GM18517 (cell line): ENCODE measurements at regions not wholly inside any gene's neighbourhood (a gene's known extent, or its start where the extent isn't known, plus 50 kb on each side); places are given as distances from the start of the nearest gene placed in this dataset.
"Not testable (repeated sequence)": the region's sequence is repeated elsewhere in the genome, so short reads cannot be mapped to it uniquely, and the experiment has no call there.

Experiments
- ATAC-seq: cut with Tn5 transposase; IDR thresholded peaks from one replicate; pipeline ENCODE4 v1.9.1; 2021; ENCODE audit warnings: mild to moderate bottlenecking, moderate library complexity; ENCODE audit not compliant: unreplicated experiment

DNA sequence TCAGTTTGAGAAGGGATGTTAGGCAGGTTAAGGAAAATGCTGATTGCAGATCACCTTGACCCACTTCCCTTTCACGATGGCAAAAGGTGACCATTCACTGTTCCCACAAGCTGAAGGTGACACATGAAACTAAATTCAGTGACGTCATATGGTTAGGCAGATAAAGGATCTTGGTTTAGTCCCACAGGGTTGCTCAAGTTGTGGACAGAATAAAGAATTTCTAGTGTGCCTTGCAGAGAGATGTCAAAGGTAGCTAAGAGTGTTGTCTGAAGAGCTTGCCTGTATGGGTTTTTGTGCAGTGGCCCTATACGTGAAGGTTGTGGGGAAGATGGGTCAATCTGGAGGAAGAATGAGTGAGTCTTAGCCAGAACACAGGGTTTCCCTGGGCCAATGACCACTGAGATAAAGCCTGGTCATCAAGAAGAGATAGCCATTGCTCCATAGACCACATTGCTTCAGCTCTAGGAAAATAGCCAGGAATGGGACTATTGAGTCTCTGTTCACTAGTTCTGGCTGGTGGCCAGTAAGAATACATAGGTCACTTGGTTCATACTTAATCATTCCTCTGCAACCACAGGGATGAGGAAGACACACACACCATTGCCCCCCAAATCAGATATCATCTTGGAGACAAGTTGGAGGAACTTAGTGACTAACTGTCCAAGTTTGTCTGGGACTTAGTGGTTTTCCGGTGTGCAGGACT is 148.5 kb upstream of the ATXN1 start:
- ATAC-seq, result no peak

DNA sequence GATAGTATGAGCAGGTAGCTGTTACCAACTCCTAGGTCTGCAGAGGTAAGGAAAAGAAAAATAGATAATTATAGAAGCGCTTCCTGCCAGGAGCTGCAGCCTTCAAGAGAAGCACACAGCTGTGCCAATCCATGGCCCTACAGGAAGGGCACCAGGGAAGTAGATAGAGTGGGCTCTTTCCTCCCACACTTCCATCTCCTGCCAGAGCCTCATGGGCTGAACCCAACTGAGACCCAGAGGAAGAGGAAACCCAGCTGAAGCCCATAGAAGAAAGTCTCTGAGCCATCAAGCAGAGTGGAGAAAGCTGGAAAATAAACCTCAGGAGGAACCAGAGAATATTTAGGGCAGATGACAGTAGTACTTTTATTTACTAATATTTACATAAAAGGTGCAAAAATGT is 146.7 kb upstream of the ATXN1 start:
- no peak for ATAC-seq

DNA sequence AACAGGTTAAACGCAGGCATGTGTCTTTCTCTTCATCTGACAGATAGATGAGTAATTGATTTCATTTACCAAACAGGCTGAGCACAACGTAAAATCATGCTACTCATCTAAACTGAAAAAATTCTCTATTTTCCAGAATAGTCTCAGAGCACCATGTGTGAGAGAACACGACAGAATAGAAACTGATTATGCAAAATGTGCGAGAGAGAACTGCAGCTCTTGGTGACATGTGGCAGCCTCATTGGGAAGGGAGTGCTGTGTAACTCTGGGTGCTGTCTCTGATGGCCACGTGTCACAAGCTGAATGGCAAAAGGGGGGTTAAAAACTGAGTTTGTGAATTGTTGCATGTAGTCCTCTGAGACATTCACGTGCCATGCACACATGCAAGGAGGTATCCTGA is 143.7 kb upstream of the ATXN1 start:
- ATAC-seq, result no peak

DNA sequence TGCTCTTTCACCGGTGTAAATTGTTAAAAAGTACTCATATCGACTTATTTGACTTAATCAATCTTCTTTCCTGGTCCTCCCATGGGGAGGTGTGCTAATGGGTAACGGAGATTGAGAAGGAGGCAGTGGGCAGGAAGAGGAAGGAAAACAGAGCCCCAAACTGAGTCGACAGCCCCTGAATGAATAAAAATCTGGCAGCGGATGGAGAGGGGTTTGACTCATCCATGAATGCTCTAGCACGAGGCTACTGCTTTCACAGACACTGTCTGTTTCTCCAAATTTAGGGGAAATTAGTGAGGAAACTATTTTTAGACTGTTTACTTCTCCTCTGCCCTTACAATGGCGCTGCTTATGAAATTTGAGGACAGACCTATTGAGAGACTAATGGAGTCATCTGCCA is 142.2 kb upstream of the ATXN1 start:
- no peak for ATAC-seq

DNA sequence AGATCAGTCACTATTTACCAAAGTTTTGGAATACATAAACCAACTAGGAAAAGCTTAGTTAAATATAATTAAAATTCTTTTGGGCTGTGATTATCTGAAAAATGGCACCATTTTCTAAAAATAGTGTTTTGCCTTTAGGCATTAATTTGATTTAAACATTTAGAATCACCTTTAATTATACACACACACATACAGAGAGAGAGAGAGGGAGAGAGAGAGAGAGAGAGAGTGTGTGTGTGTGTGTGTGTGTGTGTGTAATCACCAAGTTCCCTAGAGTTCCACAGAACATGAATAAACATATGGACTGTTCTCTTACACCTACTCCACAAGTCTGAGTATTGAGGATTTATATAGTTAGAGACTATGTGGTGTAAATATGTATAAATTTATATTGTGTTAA is 141.2 kb upstream of the ATXN1 start:
- no peak for ATAC-seq

DNA sequence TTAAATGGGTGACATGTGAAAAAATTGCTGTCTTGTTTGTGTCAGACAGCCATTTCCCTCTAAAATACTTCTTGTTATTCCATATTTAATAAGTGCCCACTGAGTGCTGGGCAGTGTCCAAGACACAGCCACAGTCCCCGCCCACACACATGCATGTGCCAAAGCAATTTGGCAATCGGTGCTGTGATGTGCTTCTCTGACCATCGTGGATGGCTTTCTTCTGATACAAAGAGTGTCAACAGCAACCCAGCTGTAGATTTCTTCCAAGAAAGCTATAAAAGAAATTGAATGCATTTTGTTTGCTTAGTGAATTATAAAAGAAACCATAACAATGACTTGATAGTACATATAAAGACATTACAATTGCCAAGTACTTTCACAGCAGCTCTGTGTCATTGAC is 140.5 kb upstream of the ATXN1 start:
- ATAC-seq, result no peak

DNA sequence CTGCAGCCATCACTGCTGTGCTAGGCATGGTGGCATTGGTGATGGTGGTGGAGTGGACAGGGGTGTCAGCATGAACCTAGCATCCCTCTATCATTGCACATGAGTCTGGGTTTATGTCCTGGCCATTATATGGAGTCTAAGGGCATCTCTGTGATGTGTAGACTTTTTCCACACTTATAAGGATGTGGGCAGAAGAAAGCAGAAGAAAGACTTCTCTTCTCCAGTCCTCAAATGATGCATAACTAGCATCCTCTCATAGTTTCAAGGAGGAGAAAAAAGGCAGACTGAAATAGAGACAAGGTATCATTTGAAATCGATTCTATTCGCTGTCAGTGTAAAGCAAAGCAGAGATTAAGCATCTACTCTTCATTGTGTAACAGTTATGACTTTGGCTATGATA is 140.0 kb upstream of the ATXN1 start:
- ATAC-seq, result no peak

DNA sequence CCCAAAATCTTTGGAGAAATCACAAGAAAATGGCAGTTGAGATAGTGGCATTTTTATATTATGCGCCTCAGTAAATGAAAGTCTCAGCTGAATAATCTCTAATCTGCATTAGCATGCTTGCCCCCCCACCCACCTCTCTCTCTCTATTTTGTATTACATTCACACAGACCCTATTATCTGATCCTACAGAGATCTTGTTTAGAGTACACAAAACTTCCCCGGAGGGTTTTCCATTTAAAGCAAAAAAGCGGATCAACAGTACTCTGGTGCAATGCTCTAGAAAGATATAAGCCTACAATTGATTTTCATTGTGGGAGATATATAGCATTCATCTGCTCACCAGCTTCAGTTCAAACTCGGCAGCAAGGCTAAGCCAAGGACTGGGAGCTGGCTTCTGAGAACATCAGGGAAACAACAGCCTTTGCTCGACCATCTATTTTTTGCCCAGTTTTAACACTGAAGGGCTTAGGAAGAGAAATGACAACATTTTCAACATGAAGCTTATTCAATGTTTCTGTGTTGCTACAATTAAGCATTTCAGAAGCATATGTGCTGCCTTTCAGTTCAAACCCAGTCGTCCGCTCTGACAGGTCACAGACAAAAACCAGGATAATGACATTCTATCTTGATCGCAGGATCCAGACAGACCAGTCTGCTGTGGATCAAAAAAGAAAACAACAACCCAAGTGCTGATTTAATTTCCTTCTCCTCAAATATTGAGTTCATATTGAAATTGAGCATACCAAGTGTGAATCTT is 137.6 kb upstream of the ATXN1 start:
- no peak for ATAC-seq

DNA sequence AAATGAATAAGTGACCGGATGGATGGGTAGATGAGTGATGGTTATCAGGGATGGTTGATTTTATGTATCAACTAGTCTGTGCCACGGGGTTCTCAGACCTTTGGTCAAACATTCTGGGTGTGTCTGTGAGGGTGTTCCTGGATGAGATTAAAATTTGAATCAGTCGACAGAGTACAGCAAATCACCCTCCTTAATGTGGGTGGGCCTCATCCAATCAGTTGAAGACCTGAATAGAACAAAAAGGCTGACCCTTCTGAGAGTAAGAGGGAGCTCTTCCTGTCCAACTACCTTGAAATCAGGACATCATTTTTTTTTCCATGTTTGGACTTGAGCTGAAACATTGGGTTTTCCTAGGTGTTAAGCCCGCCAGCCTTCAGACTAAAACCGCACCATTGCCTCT is 136.4 kb upstream of the ATXN1 start:
- ATAC-seq, result no peak

DNA sequence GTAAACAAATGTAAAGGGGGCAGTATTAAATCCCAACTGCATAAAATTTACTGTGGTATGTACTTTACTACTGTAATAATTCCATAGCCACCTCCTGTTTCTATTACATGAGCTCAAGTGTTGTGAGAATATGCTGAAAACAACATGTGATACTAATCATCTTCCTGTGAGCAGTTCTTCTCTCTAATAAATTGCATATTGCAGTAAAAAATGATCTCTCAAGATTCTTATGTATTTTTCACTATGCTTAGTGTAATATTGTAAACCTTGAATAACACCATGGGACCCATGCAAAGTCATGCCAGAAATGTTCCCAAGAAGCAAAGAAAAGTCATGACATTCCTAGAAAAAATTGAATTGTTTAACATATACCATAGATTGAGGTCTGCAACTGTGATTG is 133.0 kb upstream of the ATXN1 start:
- no peak for ATAC-seq

DNA sequence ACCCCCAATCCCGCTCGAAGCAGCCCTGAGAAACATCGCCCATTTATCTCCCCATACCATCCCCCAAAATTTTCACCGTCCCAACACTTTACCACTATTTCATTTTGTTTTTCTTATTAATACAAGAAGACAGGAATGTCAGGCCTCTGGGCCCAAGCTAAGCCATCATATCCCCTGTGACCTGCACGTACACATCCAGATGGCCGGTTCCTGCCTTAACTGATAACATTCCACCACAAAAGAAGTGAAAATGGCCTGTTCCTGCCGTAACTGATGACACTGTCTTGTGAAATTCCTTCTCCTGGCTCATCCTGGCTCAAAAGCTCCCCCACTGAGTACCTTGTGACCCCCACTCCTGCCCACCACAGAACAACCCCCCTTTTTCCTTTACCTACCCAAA is 129.8 kb upstream of the ATXN1 start:
- ATAC-seq, result not testable (repeated sequence)

DNA sequence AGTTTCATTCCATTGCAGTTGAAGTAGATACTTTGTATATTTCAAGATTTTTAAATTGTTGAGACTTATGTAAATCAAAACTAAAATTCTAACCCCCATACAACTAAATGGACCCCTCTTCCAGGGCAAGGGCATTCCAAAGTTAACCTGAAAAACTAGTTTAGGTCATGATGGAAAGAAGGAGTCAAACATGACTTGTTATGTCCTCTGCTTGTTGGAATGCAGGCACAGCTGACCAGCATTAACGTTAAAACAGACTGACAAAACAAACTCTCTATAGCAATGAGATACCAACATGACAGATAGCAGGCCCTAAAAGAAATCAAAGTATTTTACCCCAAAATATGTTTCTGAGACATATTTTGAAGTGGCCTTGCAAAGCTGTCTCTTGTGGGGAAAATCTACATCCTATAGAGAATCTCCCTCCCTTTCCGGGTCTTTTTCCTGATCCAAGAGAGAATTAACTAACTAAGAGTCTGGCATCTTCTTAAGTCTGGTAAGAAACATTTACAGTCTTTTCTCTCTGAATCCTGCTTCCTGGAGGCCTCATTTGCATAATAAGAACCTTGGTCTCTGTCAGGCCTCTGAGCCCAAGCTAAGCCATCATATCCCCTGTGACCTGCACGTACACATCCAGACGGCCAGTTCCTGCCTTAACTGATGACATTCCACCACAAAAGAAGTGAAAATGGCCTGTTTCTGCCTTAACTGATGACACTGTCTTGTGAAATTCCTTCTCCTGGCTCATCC is 124.3 kb upstream of the ATXN1 start:
- no peak for ATAC-seq

DNA sequence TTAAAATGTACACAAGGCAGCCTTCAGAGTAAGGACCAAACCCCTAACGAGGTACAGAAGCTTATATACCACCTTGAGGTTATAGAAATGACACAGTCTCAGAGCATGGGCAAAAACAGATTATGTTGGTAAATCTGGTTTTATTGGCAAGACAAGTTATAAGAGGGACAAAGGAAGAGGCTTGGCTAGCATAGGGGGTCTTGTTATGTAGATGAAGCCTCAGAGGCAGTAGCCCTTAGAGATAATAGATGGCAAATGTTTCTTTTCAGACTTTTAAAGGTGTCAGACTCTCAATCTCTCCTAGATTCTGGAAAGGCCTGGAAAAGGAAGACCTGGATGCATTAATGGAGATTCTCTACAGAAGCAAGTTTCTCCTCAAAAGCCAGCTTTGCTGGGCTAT is 123.3 kb upstream of the ATXN1 start:
- ATAC-seq, result no peak

DNA sequence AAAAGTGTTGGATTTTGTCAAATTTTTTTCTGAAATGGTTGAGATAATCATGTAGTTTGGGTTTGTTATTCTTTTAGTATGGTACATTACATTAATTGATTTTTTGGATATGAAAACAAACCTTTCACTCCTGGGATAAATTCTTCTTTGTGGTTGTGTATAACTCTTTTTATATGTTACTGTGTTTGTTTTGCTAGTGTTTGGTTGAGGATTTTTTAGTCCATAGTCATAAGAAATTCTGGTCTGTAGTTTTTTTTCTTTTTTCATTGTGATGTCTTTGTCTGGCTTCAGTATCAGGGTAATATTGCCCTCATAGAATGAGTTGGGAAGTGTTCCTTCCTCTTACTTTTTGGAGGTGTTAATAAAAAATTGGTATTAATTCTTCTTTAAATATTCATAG is 122.2 kb upstream of the ATXN1 start:
- ATAC-seq, result no peak

DNA sequence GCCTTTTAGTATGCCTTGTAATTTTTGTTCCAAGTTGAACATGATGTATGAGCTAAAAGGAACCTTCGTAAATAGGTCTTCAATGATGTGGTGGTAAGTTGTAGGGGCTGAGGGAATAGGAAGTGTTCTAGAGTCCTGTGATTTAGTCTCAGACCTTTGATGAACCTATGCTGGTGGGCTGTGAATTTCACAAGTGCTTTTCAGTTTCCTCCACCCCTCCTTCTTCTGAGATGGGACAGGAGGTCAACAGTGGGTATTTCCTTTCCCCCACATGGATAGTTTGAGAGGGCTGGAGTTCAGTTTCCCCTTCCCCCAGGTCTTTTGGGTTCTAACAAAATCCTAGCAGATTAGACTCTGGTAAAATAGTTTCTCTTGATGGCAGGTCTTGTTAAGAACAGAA is 121.0 kb upstream of the ATXN1 start:
- ATAC-seq, result no peak

DNA sequence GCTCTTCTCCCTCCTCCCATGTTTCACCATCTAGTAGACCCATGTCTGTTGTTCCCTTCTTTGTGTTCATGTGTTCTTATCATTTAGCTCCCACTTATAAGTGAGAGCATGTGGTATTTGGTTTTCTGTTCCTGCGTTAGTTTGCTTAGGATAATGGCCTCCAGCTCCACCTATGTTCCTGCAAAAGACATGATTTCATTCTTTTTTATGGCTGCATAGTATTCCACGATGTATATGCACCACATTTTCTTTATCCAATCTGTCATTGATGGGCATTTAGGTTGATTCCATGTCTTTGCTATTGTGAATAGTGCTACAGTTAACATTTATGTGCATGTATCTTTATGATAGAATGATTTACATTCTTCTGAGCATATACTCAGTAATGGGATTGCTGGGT is 115.6 kb upstream of the ATXN1 start:
- not testable (repeated sequence) for ATAC-seq

DNA sequence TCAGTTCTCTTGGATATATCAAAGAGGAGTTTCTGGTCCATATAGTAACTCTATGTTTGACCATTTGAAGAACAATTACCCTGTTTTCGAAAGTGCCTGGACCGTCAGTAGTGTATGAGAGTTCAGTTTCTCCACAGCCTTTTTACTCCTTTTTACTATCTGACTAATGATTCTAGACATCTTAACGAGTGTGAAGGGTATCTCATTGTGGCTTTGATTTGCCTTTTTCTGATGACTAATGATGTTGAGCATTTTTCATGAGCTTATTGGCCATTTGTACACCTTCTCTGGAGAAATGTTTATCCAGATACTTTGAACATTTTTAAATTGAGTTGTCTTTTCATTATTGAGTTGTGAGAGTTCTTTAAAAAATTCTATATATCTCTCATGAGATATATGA is 114.9 kb upstream of the ATXN1 start:
- ATAC-seq, result no peak

DNA sequence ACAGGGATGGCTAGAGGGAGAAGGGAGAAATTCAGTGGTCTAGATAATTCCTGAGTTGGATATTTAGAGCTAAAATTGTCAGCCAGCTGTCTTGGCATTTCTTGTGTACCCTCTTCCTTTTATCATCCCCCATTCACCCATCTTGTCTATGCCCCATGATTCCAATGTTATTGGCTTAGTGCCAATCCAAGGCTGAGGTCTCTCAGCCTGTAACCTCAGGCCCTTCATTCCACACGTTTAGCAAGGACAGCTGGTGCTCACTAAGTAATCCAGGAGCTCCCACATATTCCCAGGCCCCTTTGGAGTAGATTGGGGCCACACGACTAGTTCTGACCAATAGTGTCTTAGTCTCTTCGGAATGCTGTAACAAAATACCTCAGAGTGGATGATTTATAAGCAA is 112.4 kb upstream of the ATXN1 start:
- no peak for ATAC-seq

DNA sequence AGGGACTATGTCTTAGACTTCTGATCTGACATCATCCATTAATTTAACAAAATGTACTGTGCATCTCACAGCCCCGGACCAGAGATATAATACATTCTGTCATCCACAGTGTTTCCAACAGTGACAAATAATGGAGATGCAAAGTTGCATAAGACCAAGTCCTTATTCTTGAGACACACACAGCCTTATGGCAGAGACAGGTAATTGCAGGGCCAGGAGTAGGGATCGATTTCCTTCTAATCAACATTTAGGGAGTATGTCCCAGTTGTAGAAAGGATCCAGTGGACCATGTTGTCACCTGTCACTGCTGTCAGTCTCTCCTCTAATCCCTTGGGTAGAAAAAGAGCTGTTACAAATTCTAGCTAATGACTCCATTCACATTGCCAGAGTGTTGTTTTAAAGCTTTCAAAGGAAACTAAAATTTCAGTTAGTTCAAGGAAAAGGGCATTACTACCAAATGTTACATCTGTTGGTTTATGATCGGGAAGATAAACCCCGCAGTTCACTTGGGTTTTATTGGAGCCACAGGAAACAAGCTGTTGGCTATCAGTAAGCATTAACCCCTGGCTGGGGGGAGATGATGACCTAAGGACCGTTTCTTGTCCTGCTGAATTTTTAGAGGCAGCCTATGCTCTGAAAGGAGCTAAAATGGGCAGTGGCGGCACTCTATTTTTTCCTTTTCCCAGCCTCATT is 111.4 kb upstream of the ATXN1 start:
- no peak for ATAC-seq

DNA sequence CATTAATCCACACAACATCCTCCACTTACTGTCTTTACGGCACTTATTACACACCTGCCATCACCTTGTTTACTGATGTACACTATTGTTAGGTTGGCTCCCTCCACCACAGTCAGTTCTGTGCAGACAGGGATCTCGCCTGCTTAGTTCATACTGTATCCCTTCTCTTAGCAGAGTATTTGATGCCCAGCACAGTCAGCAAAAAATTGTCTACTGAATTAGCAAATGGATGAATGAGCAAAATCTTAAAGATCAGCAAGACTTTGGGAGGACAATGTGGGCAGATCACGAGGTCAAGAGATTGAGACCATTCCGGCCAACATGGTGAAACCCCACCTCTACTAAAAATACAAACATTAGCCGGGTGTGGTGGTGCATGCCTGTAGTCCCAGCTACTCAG is 109.8 kb upstream of the ATXN1 start:
- ATAC-seq, result no peak

DNA sequence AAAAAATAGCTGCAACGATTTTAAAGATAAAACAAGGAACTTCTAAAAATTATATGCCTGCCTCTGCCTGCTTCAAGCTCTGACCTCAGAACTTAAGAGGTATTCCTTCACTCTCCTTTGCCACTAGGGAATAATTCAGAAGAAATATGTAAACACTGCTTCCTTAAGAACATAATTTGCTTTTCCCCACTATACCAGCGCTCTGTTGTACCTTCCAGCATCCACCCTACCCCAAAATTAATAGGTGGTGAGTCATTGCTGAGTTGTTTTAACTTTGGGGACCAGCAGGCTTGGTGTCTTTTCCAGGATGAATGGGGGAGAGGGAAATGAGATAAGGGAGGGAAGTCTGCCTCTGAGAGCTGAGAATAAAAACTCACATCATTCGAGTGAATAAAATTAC is 107.7 kb upstream of the ATXN1 start:
- no peak for ATAC-seq
